ENCODE measurements at regions not wholly inside any gene's neighbourhood (a gene's known extent, or its start where the extent isn't known, plus 50 kb on each side); places are given as distances from the start of the nearest gene placed in this dataset.
"Not testable (repeated sequence)": the region's sequence is repeated elsewhere in the genome, so short reads cannot be mapped to it uniquely, and the experiment has no call there.

DNA sequence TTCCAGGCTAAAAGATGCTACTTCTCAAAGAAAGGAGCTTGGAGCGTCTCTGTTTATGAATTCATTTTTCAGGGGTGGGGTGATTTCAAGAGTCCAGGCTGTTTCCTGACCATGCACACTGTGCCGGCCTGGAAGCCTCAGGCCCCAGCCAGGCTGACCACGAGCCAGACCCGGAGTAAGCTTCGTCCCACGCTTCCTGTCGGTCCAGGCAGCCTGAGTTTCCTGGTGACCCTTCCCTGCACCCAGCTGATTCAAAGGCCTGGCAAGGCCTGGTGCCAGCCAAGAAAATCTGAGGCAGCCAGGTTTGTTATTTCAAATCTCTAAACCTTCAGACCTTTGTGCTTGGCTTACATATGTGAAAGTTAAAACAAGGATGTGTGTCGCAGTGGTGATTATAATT is 62.1 kb upstream of the SMURF2 start:
- not testable (repeated sequence) for TF ChIP-seq CTCF (IDR thresholded peaks at IDR 0.05; ENCODE audit: low read depth, low read length); EZH2phosphoT487 (IDR thresholded peaks at IDR 0.05; ENCODE audit: low read depth)

Data from OCI-LY3 (cell line).